ENCODE measurements at regions not wholly inside any gene's neighbourhood (a gene's known extent, or its start where the extent isn't known, plus 50 kb on each side); places are given as distances from the start of the nearest gene placed in this dataset.

GRCh38 chr18:61953641-61954040 lies 60.8 kb upstream of the RNF152 start:
- Histone ChIP-seq H3K23ac (ENCODE audit: low read length in 2 of 2) (no peak overlapping the region), H2BK12ac (ENCODE audit: low read length in 2 of 2) (peak overlapping the region; percentile 41 to 65), H3K9ac (ENCODE audit: low read length) (no peak overlapping the region), H3K27me3 (ENCODE audit: control insufficient read depth in 1 of 2, insufficient read depth in 1 of 2, low read length in 2 of 2) (no peaks in the 10 kb centered on the region), H2BK15ac (ENCODE audit: low read depth, poor library complexity, severe bottlenecking) (no peak overlapping the region), H3K4me3 (ENCODE audit: insufficient read depth in 1 of 2, low read depth in 1 of 2, low read length in 2 of 2) (no peak overlapping the region), H3K4me2 (ENCODE audit: low read length, poor library complexity, severe bottlenecking) (no peak overlapping the region), H4K8ac (ENCODE audit: low read length) (no peak overlapping the region), H2BK120ac (ENCODE audit: low read depth, low read length) (no peak overlapping the region), H3K4me1 (ENCODE audit: control insufficient read depth, insufficient read depth, low read depth, low read length) (peaks cover 14% of the 10 kb centered on the region), H3K36me3 (ENCODE audit: control insufficient read depth in 1 of 2, insufficient read depth in 2 of 2, low read depth in 1 of 2, low read length in 2 of 2) (no peaks in the 10 kb centered on the region), H2BK5ac (ENCODE audit: low read depth, low read length, poor library complexity, severe bottlenecking) (no peak overlapping the region), H3K14ac (ENCODE audit: low read length in 2 of 2) (no peak overlapping the region), H3K18ac (ENCODE audit: low read depth in 1 of 2, low read length in 2 of 2) (peak overlapping the region; percentile 35 to 62), H2AFZ (ENCODE audit: low read depth, low read length) (no peak overlapping the region), H3K79me1 (replicated peaks; ENCODE audit: low read length, poor library complexity, severe bottlenecking) (no peaks in the 10 kb centered on the region), H4K91ac (ENCODE audit: low read length) (no peak overlapping the region), H3K9me3 (ENCODE audit: control insufficient read depth, low read length) (no peaks in the 10 kb centered on the region), H3K27ac (ENCODE audit: low read length, poor library complexity, severe bottlenecking) (no peak overlapping the region), H3K4ac (ENCODE audit: low read depth in 1 of 2, low read length in 2 of 2) (peak overlapping the region in 1 of 2 experiments; percentile 21), H2AK5ac (ENCODE audit: low read length, severe bottlenecking) (no peak overlapping the region)
- WGBS = 90% methylated on average over 5 of the region's 5 CpGs
- DNase-seq = no peak

GRCh38 chr18:61953161-61953560 lies 60.4 kb upstream of the RNF152 start:
- no peaks in the 10 kb centered on the region for H3K9me3 ChIP-seq (ENCODE audit: control insufficient read depth, low read length)
- no peak overlapping the region for H3K4me3 ChIP-seq (ENCODE audit: insufficient read depth in 1 of 2, low read depth in 1 of 2, low read length in 2 of 2)
- 77% methylated on average over 5 of the region's 5 CpGs for WGBS
- H3K4me1 ChIP-seq (ENCODE audit: control insufficient read depth, insufficient read depth, low read depth, low read length) = peaks cover 16% of the 10 kb centered on the region
- H4K91ac ChIP-seq (ENCODE audit: low read length) = peak overlapping the region; percentile 14
- no peak overlapping the region for H2BK5ac ChIP-seq (ENCODE audit: low read depth, low read length, poor library complexity, severe bottlenecking)
- peak overlapping the region; percentile 2 for H2BK120ac ChIP-seq (ENCODE audit: low read depth, low read length)
- no peak overlapping the region for H3K4me2 ChIP-seq (ENCODE audit: low read length, poor library complexity, severe bottlenecking)
- peak overlapping the region; percentile 4 to 41 for H2BK12ac ChIP-seq (ENCODE audit: low read length in 2 of 2)
- no peaks in the 10 kb centered on the region for H3K36me3 ChIP-seq (ENCODE audit: control insufficient read depth in 1 of 2, insufficient read depth in 2 of 2, low read depth in 1 of 2, low read length in 2 of 2)
- H3K27me3 ChIP-seq (ENCODE audit: control insufficient read depth in 1 of 2, insufficient read depth in 1 of 2, low read length in 2 of 2) = no peaks in the 10 kb centered on the region
- H3K4ac ChIP-seq (ENCODE audit: low read depth in 1 of 2, low read length in 2 of 2) = peak overlapping the region in 1 of 2 experiments; percentile 21
- no peak overlapping the region for H3K23ac ChIP-seq (ENCODE audit: low read length in 2 of 2)
- no peak overlapping the region for H3K9ac ChIP-seq (ENCODE audit: low read length)
- no peak overlapping the region for H2AFZ ChIP-seq (ENCODE audit: low read depth, low read length)
- no peaks in the 10 kb centered on the region for H3K79me1 ChIP-seq (replicated peaks; ENCODE audit: low read length, poor library complexity, severe bottlenecking)
- DNase-seq = peak; percentile 59
- H3K18ac ChIP-seq (ENCODE audit: low read depth in 1 of 2, low read length in 2 of 2) = peak overlapping the region; percentile 35 to 62
- H3K14ac ChIP-seq (ENCODE audit: low read length in 2 of 2) = peak overlapping the region in 1 of 2 experiments; percentile 53
- peak overlapping the region; percentile 9 for H4K8ac ChIP-seq (ENCODE audit: low read length)
- no peak overlapping the region for H2AK5ac ChIP-seq (ENCODE audit: low read length, severe bottlenecking)
- H3K27ac ChIP-seq (ENCODE audit: low read length, poor library complexity, severe bottlenecking) = no peak overlapping the region
- H2BK15ac ChIP-seq (ENCODE audit: low read depth, poor library complexity, severe bottlenecking) = no peak overlapping the region

- peak overlapping the region; percentile 4 for H2BK120ac ChIP-seq (ENCODE audit: low read depth, low read length)
- no peaks in the 10 kb centered on the region for H3K9me3 ChIP-seq (ENCODE audit: control insufficient read depth, low read length)
- H3K27me3 ChIP-seq (ENCODE audit: control insufficient read depth in 1 of 2, insufficient read depth in 1 of 2, low read length in 2 of 2) = no peaks in the 10 kb centered on the region
- H3K23ac ChIP-seq (ENCODE audit: low read length in 2 of 2) = no peak overlapping the region
- peak overlapping the region; percentile 59 to 86 for H2BK12ac ChIP-seq (ENCODE audit: low read length in 2 of 2)
- no peak overlapping the region for H3K4me3 ChIP-seq (ENCODE audit: insufficient read depth in 1 of 2, low read depth in 1 of 2, low read length in 2 of 2)
- no peak overlapping the region for H2AFZ ChIP-seq (ENCODE audit: low read depth, low read length)
- WGBS = 95% methylated on average over 6 of the region's 6 CpGs
- no peak overlapping the region for H2BK5ac ChIP-seq (ENCODE audit: low read depth, low read length, poor library complexity, severe bottlenecking)
- H3K4me2 ChIP-seq (ENCODE audit: low read length, poor library complexity, severe bottlenecking) = no peak overlapping the region
- H3K14ac ChIP-seq (ENCODE audit: low read length in 2 of 2) = no peak overlapping the region
- peak overlapping the region in 1 of 2 experiments; percentile 62 for H3K4ac ChIP-seq (ENCODE audit: low read depth in 1 of 2, low read length in 2 of 2)
- peak overlapping the region; percentile 58 for H2AK5ac ChIP-seq (ENCODE audit: low read length, severe bottlenecking)
- H3K18ac ChIP-seq (ENCODE audit: low read depth in 1 of 2, low read length in 2 of 2) = no peak overlapping the region
- H2BK15ac ChIP-seq (ENCODE audit: low read depth, poor library complexity, severe bottlenecking) = no peak overlapping the region
- H3K9ac ChIP-seq (ENCODE audit: low read length) = no peak overlapping the region
- H3K36me3 ChIP-seq (ENCODE audit: control insufficient read depth in 1 of 2, insufficient read depth in 2 of 2, low read depth in 1 of 2, low read length in 2 of 2) = no peaks in the 10 kb centered on the region
- no peak overlapping the region for H3K27ac ChIP-seq (ENCODE audit: low read length, poor library complexity, severe bottlenecking)
- peak overlapping the region; percentile 13 for H4K91ac ChIP-seq (ENCODE audit: low read length)
- DNase-seq = no peak
- no peaks in the 10 kb centered on the region for H3K79me1 ChIP-seq (replicated peaks; ENCODE audit: low read length, poor library complexity, severe bottlenecking)
- H3K4me1 ChIP-seq (ENCODE audit: control insufficient read depth, insufficient read depth, low read depth, low read length) = peaks cover 14% of the 10 kb centered on the region
- no peak overlapping the region for H4K8ac ChIP-seq (ENCODE audit: low read length)
These were observed 58.6 kb upstream of the RNF152 start for GRCh38 chr18:61951396-61951795.

- no peaks in the 10 kb centered on the region for H3K9me3 ChIP-seq (ENCODE audit: control insufficient read depth, low read length)
- no peak overlapping the region for H2BK5ac ChIP-seq (ENCODE audit: low read depth, low read length, poor library complexity, severe bottlenecking)
- H3K36me3 ChIP-seq (ENCODE audit: control insufficient read depth in 1 of 2, insufficient read depth in 2 of 2, low read depth in 1 of 2, low read length in 2 of 2) = no peaks in the 10 kb centered on the region
- no peak overlapping the region for H3K4me3 ChIP-seq (ENCODE audit: insufficient read depth in 1 of 2, low read depth in 1 of 2, low read length in 2 of 2)
- no peak overlapping the region for H3K23ac ChIP-seq (ENCODE audit: low read length in 2 of 2)
- H3K9ac ChIP-seq (ENCODE audit: low read length) = peak overlapping the region; percentile 5
- no peaks in the 10 kb centered on the region for H3K79me1 ChIP-seq (replicated peaks; ENCODE audit: low read length, poor library complexity, severe bottlenecking)
- H2BK120ac ChIP-seq (ENCODE audit: low read depth, low read length) = no peak overlapping the region
- no peak overlapping the region for H4K91ac ChIP-seq (ENCODE audit: low read length)
- 61% methylated on average over 2 of the region's 3 CpGs for WGBS
- H2AFZ ChIP-seq (ENCODE audit: low read depth, low read length) = no peak overlapping the region
- no peak overlapping the region for H4K8ac ChIP-seq (ENCODE audit: low read length)
- no peak overlapping the region for H2BK15ac ChIP-seq (ENCODE audit: low read depth, poor library complexity, severe bottlenecking)
- no peak overlapping the region for H3K18ac ChIP-seq (ENCODE audit: low read depth in 1 of 2, low read length in 2 of 2)
- H2AK5ac ChIP-seq (ENCODE audit: low read length, severe bottlenecking) = no peak overlapping the region
- H3K4ac ChIP-seq (ENCODE audit: low read depth in 1 of 2, low read length in 2 of 2) = no peak overlapping the region
- no peaks in the 10 kb centered on the region for H3K27me3 ChIP-seq (ENCODE audit: control insufficient read depth in 1 of 2, insufficient read depth in 1 of 2, low read length in 2 of 2)
- no peak overlapping the region for H3K14ac ChIP-seq (ENCODE audit: low read length in 2 of 2)
- H3K4me2 ChIP-seq (ENCODE audit: low read length, poor library complexity, severe bottlenecking) = no peak overlapping the region
- peaks cover 14% of the 10 kb centered on the region for H3K4me1 ChIP-seq (ENCODE audit: control insufficient read depth, insufficient read depth, low read depth, low read length)
- H3K27ac ChIP-seq (ENCODE audit: low read length, poor library complexity, severe bottlenecking) = no peak overlapping the region
- DNase-seq = no peak
- H2BK12ac ChIP-seq (ENCODE audit: low read length in 2 of 2) = no peak overlapping the region
These were observed 57.6 kb upstream of the RNF152 start for GRCh38 chr18:61950371-61950770.
